Calu3 (cell line): ENCODE measurements at regions not wholly inside any gene's neighbourhood (a gene's known extent, or its start where the extent isn't known, plus 50 kb on each side); places are given as distances from the start of the nearest gene placed in this dataset.

ENCODE experiments used
- BruUV-seq: library from RNA; stranded (reverse); fragments of 400-500 nt; replicated peaks from 2 replicates; lab custom pipeline; 2021; lab: Mats Ljungman, UMichigan
- CTCF ChIA-PET: fragments of 300-600 bp; sonication (Branson Sonifier 250); formaldehyde crosslinking; loops from one replicate; lab custom pipeline; 2022; ENCODE audit warnings: antibody characterized with exemption; lab: Charles Lee
- DNase-seq: peaks from one replicate; pipeline ENCODE4 v3.0.0; 2022
- H3K27ac Mint-ChIP-seq: one replicate; pipeline ENCODE4 v1.8.0; 2022; ENCODE audit warnings: mixed read lengths; ENCODE audit not compliant: unreplicated experiment
- H3K27me3 Mint-ChIP-seq: one replicate; pipeline ENCODE4 v1.8.0; 2022; ENCODE audit warnings: mixed read lengths; ENCODE audit not compliant: unreplicated experiment
- H3K36me3 Mint-ChIP-seq: one replicate; pipeline ENCODE4 v1.8.0; 2022; ENCODE audit warnings: mild to moderate bottlenecking, moderate library complexity, mixed read lengths; ENCODE audit not compliant: insufficient read depth, unreplicated experiment
- H3K4me1 Mint-ChIP-seq: one replicate; pipeline ENCODE4 v1.8.0; 2022; ENCODE audit warnings: mild to moderate bottlenecking, low read depth, mixed read lengths; ENCODE audit not compliant: unreplicated experiment
- H3K4me3 Mint-ChIP-seq: one replicate; pipeline ENCODE4 v1.8.0; 2022; ENCODE audit warnings: mild to moderate bottlenecking, low read depth, moderate library complexity, mixed read lengths; ENCODE audit not compliant: unreplicated experiment
- H3K9me3 Mint-ChIP-seq: one replicate; pipeline ENCODE4 v1.8.0; 2022; ENCODE audit warnings: low read depth, mixed read lengths; ENCODE audit not compliant: unreplicated experiment
- intact Hi-C: fragments of 100-400 bp; cut with micrococcal nuclease; formaldehyde crosslinking; loops from one replicate; pipeline ENCODE4 v1.10.0; 2022; ENCODE audit not compliant: unreplicated experiment
- TF ChIP-seq, protein P1 (sequence below): fragments of 200-600 bp; IDR thresholded peaks from one replicate; pipeline ENCODE4 v1.8.0; 2022; ENCODE audit warnings: antibody characterized with exemption; ENCODE audit not compliant: unreplicated experiment

DNA sequence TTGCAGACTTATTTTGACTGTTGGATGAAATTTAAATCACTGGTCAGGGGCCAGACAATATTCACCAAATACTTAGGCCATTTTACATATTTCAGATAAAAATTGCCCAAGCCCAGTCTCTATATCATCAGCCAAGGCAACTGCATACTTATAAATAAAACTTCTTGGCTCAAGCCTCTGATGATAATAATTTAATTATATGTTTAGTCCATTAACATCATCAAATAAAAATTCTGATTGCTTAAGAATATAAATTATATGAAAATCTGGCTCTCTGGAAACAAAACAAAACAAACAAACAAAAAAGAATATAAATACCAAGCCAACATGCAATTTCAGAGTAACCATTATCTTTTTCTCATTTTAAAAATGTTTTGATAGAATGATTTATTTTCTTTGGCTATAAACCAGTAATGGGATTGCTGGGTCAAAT, 165.2 kb downstream of the BTG1 start:
- TF ChIP-seq, protein P1, sequence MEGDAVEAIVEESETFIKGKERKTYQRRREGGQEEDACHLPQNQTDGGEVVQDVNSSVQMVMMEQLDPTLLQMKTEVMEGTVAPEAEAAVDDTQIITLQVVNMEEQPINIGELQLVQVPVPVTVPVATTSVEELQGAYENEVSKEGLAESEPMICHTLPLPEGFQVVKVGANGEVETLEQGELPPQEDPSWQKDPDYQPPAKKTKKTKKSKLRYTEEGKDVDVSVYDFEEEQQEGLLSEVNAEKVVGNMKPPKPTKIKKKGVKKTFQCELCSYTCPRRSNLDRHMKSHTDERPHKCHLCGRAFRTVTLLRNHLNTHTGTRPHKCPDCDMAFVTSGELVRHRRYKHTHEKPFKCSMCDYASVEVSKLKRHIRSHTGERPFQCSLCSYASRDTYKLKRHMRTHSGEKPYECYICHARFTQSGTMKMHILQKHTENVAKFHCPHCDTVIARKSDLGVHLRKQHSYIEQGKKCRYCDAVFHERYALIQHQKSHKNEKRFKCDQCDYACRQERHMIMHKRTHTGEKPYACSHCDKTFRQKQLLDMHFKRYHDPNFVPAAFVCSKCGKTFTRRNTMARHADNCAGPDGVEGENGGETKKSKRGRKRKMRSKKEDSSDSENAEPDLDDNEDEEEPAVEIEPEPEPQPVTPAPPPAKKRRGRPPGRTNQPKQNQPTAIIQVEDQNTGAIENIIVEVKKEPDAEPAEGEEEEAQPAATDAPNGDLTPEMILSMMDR, result no peak
- Mint-ChIP-seq H3K36me3 (no peaks in the 10 kb centered on the region), H3K27ac (no peak overlapping the region), H3K4me3 (no peak overlapping the region), H3K27me3 (no peaks in the 10 kb centered on the region), H3K9me3 (peaks cover 2% of the 10 kb centered on the region), H3K4me1 (peaks cover 14% of the 10 kb centered on the region)
- CTCF ChIA-PET, result interaction anchor here (0.5 kb wide), 1 partner anchor 27 kb away, joined by 3 read pairs; no protein-coding TSS in a partner anchor
- intact Hi-C loops, result no loop called here
- DNase-seq, result no peak
- BruUV-seq, result no TSS peak

DNA sequence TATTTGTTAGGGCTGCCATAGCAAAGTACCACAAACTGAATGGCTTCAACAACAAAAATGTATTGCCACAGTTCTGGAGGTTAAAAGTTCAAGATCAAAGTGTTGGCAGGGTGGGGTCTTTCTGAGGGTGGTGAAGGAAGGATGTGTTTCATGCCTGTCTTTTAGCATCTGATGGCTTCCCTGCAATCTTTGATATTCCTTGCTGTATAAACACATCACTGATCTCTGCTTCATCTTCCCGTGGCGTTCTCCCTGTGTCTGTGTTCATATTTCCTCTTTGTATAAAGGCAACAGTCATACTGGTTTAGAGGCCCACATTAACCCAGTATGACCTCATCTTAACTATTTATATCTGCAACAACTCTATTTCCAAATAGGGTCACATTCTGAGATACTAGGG, 167.5 kb downstream of the BTG1 start:
- CTCF ChIA-PET, result interaction anchor here (0.7 kb wide), 1 partner anchor 312 kb away, joined by 7 read pairs; no protein-coding TSS in a partner anchor
- DNase-seq, result no peak
- H3K36me3 Mint-ChIP-seq, result no peaks in the 10 kb centered on the region
- intact Hi-C loops, result no loop called here
- H3K9me3 Mint-ChIP-seq, result peaks cover 2% of the 10 kb centered on the region
- H3K27ac Mint-ChIP-seq, result no peak overlapping the region
- H3K27me3 Mint-ChIP-seq, result no peaks in the 10 kb centered on the region
- H3K4me1 Mint-ChIP-seq, result no peaks in the 10 kb centered on the region
- BruUV-seq, result no TSS peak
- TF ChIP-seq, protein P1, result no peak
- no peak overlapping the region for H3K4me3 Mint-ChIP-seq

DNA sequence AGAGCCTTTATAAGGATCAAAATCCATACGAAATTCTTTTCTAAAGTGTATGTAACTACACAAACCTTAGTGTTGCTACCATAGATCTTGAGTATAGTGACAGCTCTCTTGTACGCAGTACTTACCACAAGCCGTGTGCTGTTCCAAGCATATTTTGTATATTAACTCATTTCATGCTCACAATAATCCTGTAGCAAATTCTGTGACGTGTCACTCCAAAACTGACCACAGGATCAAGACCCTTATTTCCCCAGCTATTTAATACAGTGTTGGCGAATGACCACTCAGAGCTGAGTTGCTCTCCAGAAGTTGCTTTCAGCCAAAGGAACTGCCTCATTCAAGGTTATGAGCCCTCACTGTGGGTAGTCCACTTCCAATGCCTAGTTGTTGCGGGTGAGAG, 169.8 kb downstream of the BTG1 start:
- no peak overlapping the region for H3K27ac Mint-ChIP-seq
- no peaks in the 10 kb centered on the region for H3K4me1 Mint-ChIP-seq
- H3K9me3 Mint-ChIP-seq, result peaks cover 2% of the 10 kb centered on the region
- DNase-seq, result no peak
- H3K4me3 Mint-ChIP-seq, result no peak overlapping the region
- TF ChIP-seq, protein P1, result no peak
- CTCF ChIA-PET, result interaction anchor here (1.1 kb wide), 1 partner anchor 23 kb away, joined by 3 read pairs; no protein-coding TSS in a partner anchor
- BruUV-seq, result no TSS peak
- no peaks in the 10 kb centered on the region for H3K36me3 Mint-ChIP-seq
- no peaks in the 10 kb centered on the region for H3K27me3 Mint-ChIP-seq
- intact Hi-C loops, result no loop called here

DNA sequence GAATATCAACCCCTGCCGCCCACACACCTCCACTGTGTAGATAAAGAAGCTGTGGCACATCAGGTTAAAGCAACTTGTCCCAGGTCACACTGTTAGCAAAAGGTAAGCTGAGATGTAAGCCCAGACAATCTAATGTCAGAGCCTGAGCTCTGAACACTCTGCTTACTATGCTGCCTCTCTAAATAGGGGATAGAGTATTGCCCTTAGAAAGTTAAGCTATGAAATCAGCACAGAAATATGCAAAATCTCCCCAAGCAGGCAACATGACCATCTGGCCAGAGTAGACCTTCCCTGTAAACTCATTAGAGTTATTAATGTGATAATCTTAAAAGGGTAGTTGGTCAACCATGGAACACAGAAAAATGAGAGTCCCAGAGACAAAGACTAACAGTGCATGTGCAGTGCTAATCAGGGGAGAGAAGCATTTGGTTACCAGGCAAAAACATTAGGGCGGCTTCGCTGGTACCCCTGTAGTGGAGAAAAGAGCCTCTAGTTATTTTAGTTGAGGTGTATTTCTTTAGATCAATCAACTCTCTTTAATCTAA, 171.0 kb downstream of the BTG1 start:
- Mint-ChIP-seq H3K27me3 (no peaks in the 10 kb centered on the region), H3K4me1 (no peaks in the 10 kb centered on the region), H3K9me3 (peaks cover 2% of the 10 kb centered on the region), H3K36me3 (no peaks in the 10 kb centered on the region), H3K27ac (no peak overlapping the region), H3K4me3 (no peak overlapping the region)
- TF ChIP-seq, protein P1, result no peak
- no peak for DNase-seq
- intact Hi-C loops, result no loop called here
- CTCF ChIA-PET, result interaction anchor here (1.1 kb wide), 1 partner anchor 22 kb away, joined by 3 read pairs; no protein-coding TSS in a partner anchor
- BruUV-seq, result no TSS peak
